Lung (tissue), 11 donors: ENCODE measurements at regions not wholly inside any gene's neighbourhood (a gene's known extent, or its start where the extent isn't known, plus 50 kb on each side); places are given as distances from the start of the nearest gene placed in this dataset.

Source experiments
- ATAC-seq: fragments of 200-7000 bp; cut with Tn5 transposase; one replicate; pipeline ENCODE4 v1.9.1; 2020; ENCODE audit warnings: moderate number of reproducible peaks; ENCODE audit not compliant: insufficient read depth, low FRiP score
- DNase-seq, 3 donors: peaks; one replicate each; pipeline ENCODE4 v3.0.0-alpha.2; 2013 to 2017
- H3K27ac ChIP-seq, 2 donors: one replicate each; pipeline ENCODE4 v1.5.1; 2013; ENCODE audit warnings: mild to moderate bottlenecking in 2 of 2, moderate library complexity in 2 of 2, control low read depth in 1 of 2, inconsistent platforms in 1 of 2, low read depth in 1 of 2, low read length in 1 of 2
- H3K27me3 ChIP-seq, 3 donors: one replicate each; pipeline ENCODE4 v1.5.1; 2013; ENCODE audit warnings: low read length in 2 of 3; ENCODE audit not compliant: control insufficient read depth in 3 of 3, insufficient read depth in 3 of 3
- H3K36me3 ChIP-seq, 4 donors: one replicate each; pipeline ENCODE4 v1.5.1; 2013; ENCODE audit warnings: low read length in 4 of 4, mild to moderate bottlenecking in 1 of 4, moderate library complexity in 1 of 4; ENCODE audit not compliant: control insufficient read depth in 4 of 4, insufficient read depth in 4 of 4
- H3K4me1 ChIP-seq, 5 donors: one replicate each; pipeline ENCODE4 v1.5.1; 2013; ENCODE audit warnings: low read length in 5 of 5, mild to moderate bottlenecking in 2 of 5, moderate library complexity in 1 of 5; ENCODE audit not compliant: control insufficient read depth in 5 of 5, insufficient read depth in 5 of 5
- H3K4me3 ChIP-seq: one replicate; pipeline ENCODE4 v1.5.1; 2013; ENCODE audit warnings: mild to moderate bottlenecking, control low read depth, moderate library complexity
- H3K9ac ChIP-seq, 2 donors: one replicate each; pipeline ENCODE4 v1.5.1; 2013; ENCODE audit warnings: low read length in 2 of 2, control low read depth in 1 of 2; ENCODE audit not compliant: insufficient read depth in 1 of 2
- H3K9me3 ChIP-seq, 4 donors: one replicate each; pipeline ENCODE4 v1.5.1; 2013; ENCODE audit warnings: low read length in 3 of 4, mild to moderate bottlenecking in 1 of 4, moderate library complexity in 1 of 4; ENCODE audit not compliant: control insufficient read depth in 4 of 4, insufficient read depth in 3 of 4
- WGBS, 2 donors: extraction: QIAGEN DNeasy Blood & Tissue Kit; methylation state at CpG; one replicate each; pipeline ENCODE4 v1.1.7; 2013; 5-methylcytosine and 5-hydroxymethylcytosine counted together
- TF ChIP-seq, protein P1 (sequence below): IDR thresholded peaks from 2 replicates; pipeline ENCODE4 v1.5.1; 2012; ENCODE audit warnings: mild to moderate bottlenecking; ENCODE audit errors: control extremely low read depth, extremely low read depth
- donor health status: control.
- donor health status: control.
- donor health status: Bipolar disorder and iron deficiency.
- donor health status: healthy.
- donor health status: DM: yes; HTN: yes; CAD: no.

GRCh38 chrX:142040906-142041305 is 137.2 kb downstream of the MAGEC1 start:
- Histone ChIP-seq H3K36me3 (no peaks in the 10 kb centered on the region), H3K27me3 (peaks cover 0 to 2% (median 0%) of the 10 kb centered on the region in 3 donors), H3K4me3 (no peak overlapping the region), H3K4me1 (no peaks in the 10 kb centered on the region), H3K27ac (no peak overlapping the region), H3K9ac (no peak overlapping the region), H3K9me3 (no peaks in the 10 kb centered on the region)
- WGBS, 2 donors = 88 to 93% methylated on average over 6 of the region's 6 CpGs
- DNase-seq (no peak), ATAC-seq (no peak)
- TF ChIP-seq, protein P1, sequence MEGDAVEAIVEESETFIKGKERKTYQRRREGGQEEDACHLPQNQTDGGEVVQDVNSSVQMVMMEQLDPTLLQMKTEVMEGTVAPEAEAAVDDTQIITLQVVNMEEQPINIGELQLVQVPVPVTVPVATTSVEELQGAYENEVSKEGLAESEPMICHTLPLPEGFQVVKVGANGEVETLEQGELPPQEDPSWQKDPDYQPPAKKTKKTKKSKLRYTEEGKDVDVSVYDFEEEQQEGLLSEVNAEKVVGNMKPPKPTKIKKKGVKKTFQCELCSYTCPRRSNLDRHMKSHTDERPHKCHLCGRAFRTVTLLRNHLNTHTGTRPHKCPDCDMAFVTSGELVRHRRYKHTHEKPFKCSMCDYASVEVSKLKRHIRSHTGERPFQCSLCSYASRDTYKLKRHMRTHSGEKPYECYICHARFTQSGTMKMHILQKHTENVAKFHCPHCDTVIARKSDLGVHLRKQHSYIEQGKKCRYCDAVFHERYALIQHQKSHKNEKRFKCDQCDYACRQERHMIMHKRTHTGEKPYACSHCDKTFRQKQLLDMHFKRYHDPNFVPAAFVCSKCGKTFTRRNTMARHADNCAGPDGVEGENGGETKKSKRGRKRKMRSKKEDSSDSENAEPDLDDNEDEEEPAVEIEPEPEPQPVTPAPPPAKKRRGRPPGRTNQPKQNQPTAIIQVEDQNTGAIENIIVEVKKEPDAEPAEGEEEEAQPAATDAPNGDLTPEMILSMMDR = no peak

DNA sequence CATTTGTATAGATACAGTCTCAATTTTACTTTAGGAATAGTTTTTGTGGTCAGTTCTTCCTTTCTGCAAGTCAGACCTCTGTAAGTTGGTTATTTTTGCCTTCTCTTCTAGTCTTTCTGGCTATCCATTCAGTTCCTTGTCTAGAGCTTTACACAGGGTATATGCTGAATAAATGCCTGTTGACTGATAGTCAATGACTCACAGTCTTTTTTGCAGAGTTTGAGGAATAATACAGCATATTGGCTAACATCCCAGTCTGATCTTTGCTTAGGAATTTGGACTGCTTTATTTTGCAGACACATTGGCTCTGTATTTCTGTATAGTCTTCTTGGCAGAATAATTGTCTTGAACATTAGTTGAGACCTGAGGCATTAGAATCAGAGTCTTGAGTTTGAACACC is 132.4 kb downstream of the MAGEC1 start:
- peaks cover 0 to 2% (median 0%) of the 10 kb centered on the region in 5 donors for H3K4me1 ChIP-seq
- no peak overlapping the region for H3K9ac ChIP-seq
- no peak overlapping the region for H3K27ac ChIP-seq
- ATAC-seq (no peak), DNase-seq (peak in 2 of 3 donors; percentile 13 to 41)
- H3K9me3 ChIP-seq = no peaks in the 10 kb centered on the region
- H3K27me3 ChIP-seq = peaks cover 0 to 2% (median 0%) of the 10 kb centered on the region in 3 donors
- TF ChIP-seq, protein P1 = no peak
- no peak overlapping the region for H3K4me3 ChIP-seq
- H3K36me3 ChIP-seq = no peaks in the 10 kb centered on the region

DNA sequence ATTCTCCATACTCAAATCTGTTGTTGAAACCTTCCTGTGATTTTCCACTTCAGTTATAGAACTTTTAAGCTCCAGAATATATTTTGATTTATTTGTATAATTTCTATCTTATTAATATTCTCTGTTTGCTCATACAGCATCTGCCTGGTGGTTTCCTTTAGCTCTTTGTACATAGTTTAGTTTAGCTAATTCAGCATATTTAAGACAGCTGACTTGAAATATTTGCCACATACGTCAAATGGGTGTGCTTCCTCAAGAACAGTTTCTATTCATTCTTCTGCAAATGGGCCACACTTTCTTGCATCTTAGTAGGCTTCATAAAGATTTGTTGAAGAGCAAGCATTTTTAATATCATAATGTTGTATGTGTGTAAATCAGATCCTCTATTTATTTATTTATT is 101.8 kb downstream of the MAGEC1 start:
- TF ChIP-seq, protein P1 = no peak
- Histone ChIP-seq H3K36me3 (no peaks in the 10 kb centered on the region), H3K9ac (no peak overlapping the region), H3K4me3 (no peak overlapping the region), H3K27ac (no peak overlapping the region), H3K9me3 (no peaks in the 10 kb centered on the region), H3K27me3 (no peaks in the 10 kb centered on the region), H3K4me1 (no peaks in the 10 kb centered on the region)
- 82 to 86% methylated on average over 1 of the region's 1 CpG for WGBS, 2 donors
- ATAC-seq (no peak), DNase-seq (no peak)

DNA sequence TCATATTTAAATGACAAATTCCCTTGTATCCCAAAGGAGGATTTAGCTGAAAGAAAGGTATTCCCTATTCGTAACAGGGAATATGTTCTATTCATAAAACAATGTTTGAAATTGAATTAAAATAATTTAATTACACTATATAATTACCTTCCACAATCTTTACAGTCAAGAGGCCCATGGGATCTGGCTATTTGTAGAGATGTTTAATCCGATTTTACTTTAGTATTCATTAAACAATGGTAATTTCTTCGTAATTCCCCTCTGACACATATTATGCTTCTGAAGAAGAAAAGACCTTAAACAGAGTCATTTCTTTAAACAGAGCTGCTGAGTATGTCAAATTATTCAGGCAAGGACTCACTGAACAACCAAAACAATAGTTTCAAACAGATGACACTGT is 98.8 kb downstream of the MAGEC1 start:
- Histone ChIP-seq H3K9ac (no peak overlapping the region), H3K27me3 (no peaks in the 10 kb centered on the region), H3K27ac (no peak overlapping the region), H3K4me3 (no peak overlapping the region), H3K9me3 (no peaks in the 10 kb centered on the region), H3K4me1 (no peaks in the 10 kb centered on the region), H3K36me3 (no peaks in the 10 kb centered on the region)
- ATAC-seq = no peak
- no peak for DNase-seq
- WGBS, 2 donors = 73 to 84% methylated on average over 3 of the region's 3 CpGs
- TF ChIP-seq, protein P1 = no peak
